DND-41 (cell line): ENCODE measurements at regions not wholly inside any gene's neighbourhood (a gene's known extent, or its start where the extent isn't known, plus 50 kb on each side); places are given as distances from the start of the nearest gene placed in this dataset.

Experiments
- CTCF ChIP-seq: IDR thresholded peaks from 2 replicates; pipeline ENCODE4 v1.5.1; 2012; ENCODE audit warnings: borderline replicate concordance, low read length, moderate library complexity, mild to moderate bottlenecking; ENCODE audit not compliant: poor library complexity, severe bottlenecking; ENCODE audit errors: extremely low read depth
- EZH2 ChIP-seq: IDR thresholded peaks from 3 replicates; pipeline ENCODE4 v1.6.1; 2012; ENCODE audit warnings: borderline replicate concordance, low read depth, mild to moderate bottlenecking, moderate library complexity, low read length, inconsistent platforms; ENCODE audit not compliant: severe bottlenecking

GRCh38 chr7:110131344-110131743 is 959.6 kb upstream of the LRRN3 start:
- no peak for TF ChIP-seq CTCF
- no peak for TF ChIP-seq EZH2
